GM23338 (cell line): ENCODE measurements at regions not wholly inside any gene's neighbourhood (a gene's known extent, or its start where the extent isn't known, plus 50 kb on each side); places are given as distances from the start of the nearest gene placed in this dataset.
A peak's percentile ranks its signal among the peaks of the same experiment; 100 is the strongest.

ENCODE experiments used
- ATAC-seq: fragments of 200-7000 bp; cut with Tn5 transposase; 3 replicates; pipeline ENCODE4 v1.9.1; 2020
- DNase-seq: peaks from one replicate; pipeline ENCODE4 v3.0.0-alpha.2; 2015; ENCODE audit warnings: low spot score
- H2AFZ ChIP-seq: fragments of 200-600 bp; sonication (generic); 2 replicates; pipeline ENCODE4 v1.8.0; 2016; ENCODE audit warnings: antibody characterized with exemption, mild to moderate bottlenecking, moderate library complexity
- H3F3A ChIP-seq: fragments of 200-600 bp; sonication (generic); replicated peaks from 2 replicates; pipeline ENCODE4 v1.8.0; 2017; ENCODE audit warnings: antibody characterized with exemption, mixed run types, low read depth
- H3K27ac ChIP-seq: fragments of 200-600 bp; sonication (generic); 2 replicates; pipeline ENCODE4 v1.6.1; 2016; ENCODE audit warnings: low read depth
- H3K27me3 ChIP-seq: fragments of 200-600 bp; sonication (generic); 2 replicates; pipeline ENCODE4 v1.8.0; 2016; ENCODE audit warnings: mild to moderate bottlenecking, mixed run types, moderate library complexity; ENCODE audit not compliant: insufficient read depth
- H3K36me3 ChIP-seq: fragments of 200-600 bp; sonication (generic); 2 replicates; pipeline ENCODE4 v1.8.0; 2016; ENCODE audit warnings: mild to moderate bottlenecking; ENCODE audit not compliant: insufficient read depth
- H3K4me1 ChIP-seq: fragments of 200-600 bp; sonication (generic); 2 replicates; pipeline ENCODE4 v1.8.0; 2016; ENCODE audit warnings: mild to moderate bottlenecking, moderate library complexity; ENCODE audit not compliant: insufficient read depth
- H3K4me2 ChIP-seq: fragments of 200-600 bp; sonication (generic); 2 replicates; pipeline ENCODE4 v1.7.1; 2017; ENCODE audit warnings: mixed run types
- H3K4me3 ChIP-seq: fragments of 200-600 bp; sonication (generic); 2 replicates; pipeline ENCODE4 v1.6.1; 2016; ENCODE audit warnings: mixed run types
- H3K79me2 ChIP-seq: fragments of 200-600 bp; sonication (generic); replicated peaks from 2 replicates; pipeline ENCODE4 v1.8.0; 2017; ENCODE audit warnings: mild to moderate bottlenecking; ENCODE audit not compliant: insufficient read depth
- H3K9me2 ChIP-seq: fragments of 200-600 bp; sonication (generic); 2 replicates; pipeline ENCODE4 v1.8.0; 2017; ENCODE audit not compliant: insufficient read depth
- H4K20me1 ChIP-seq: fragments of 200-600 bp; sonication (generic); replicated peaks from 2 replicates; pipeline ENCODE4 v1.8.0; 2017; ENCODE audit warnings: mild to moderate bottlenecking; ENCODE audit not compliant: insufficient read depth
- H3K27ac Mint-ChIP-seq: 2 replicates; pipeline ENCODE4 v1.8.0; 2020; ENCODE audit warnings: inconsistent platforms, mild to moderate bottlenecking, moderate library complexity, mixed read lengths
- H3K27me3 Mint-ChIP-seq: 3 replicates; pipeline ENCODE4 v1.8.0; 2022; ENCODE audit warnings: low read depth, mild to moderate bottlenecking, moderate library complexity, mixed read lengths, inconsistent platforms; ENCODE audit not compliant: insufficient read depth, poor library complexity
- H3K36me3 Mint-ChIP-seq: 3 replicates; pipeline ENCODE4 v1.8.0; 2021; ENCODE audit warnings: low read depth, mild to moderate bottlenecking, inconsistent platforms, moderate library complexity, mixed read lengths
- H3K4me1 Mint-ChIP-seq: 3 replicates; pipeline ENCODE4 v1.8.0; 2020; ENCODE audit warnings: mild to moderate bottlenecking, inconsistent platforms, mixed read lengths
- H3K4me3 Mint-ChIP-seq: 3 replicates; pipeline ENCODE4 v1.8.0; 2021; ENCODE audit warnings: moderate library complexity, mild to moderate bottlenecking, inconsistent platforms, mixed read lengths
- H3K9me3 Mint-ChIP-seq: 3 replicates; pipeline ENCODE4 v1.8.0; 2020; ENCODE audit warnings: moderate library complexity, mild to moderate bottlenecking, inconsistent platforms, mixed read lengths
- CREB1 ChIP-seq: fragments of 250-450 bp; sonication (Bioruptor Pico); IDR thresholded peaks from 2 replicates; pipeline ENCODE4 v1.5.0; 2020; ENCODE audit warnings: low read depth, mild to moderate bottlenecking, moderate library complexity
- STAT1 ChIP-seq: IDR thresholded peaks from one replicate; pipeline ENCODE4 v1.6.1; 2016; ENCODE audit warnings: antibody characterized with exemption; ENCODE audit not compliant: unreplicated experiment
- ZNF331 ChIP-seq: fragments of 250-450 bp; sonication (Bioruptor Pico); IDR thresholded peaks from 2 replicates; pipeline ENCODE4 v1.5.0; 2020; ENCODE audit warnings: low read depth, mild to moderate bottlenecking, moderate library complexity
- TF ChIP-seq, protein P1 (sequence below): IDR thresholded peaks from 2 replicates; pipeline ENCODE4 v1.6.1; 2016; ENCODE audit warnings: antibody characterized with exemption
- TF ChIP-seq, protein P2 (sequence below): IDR thresholded peaks from one replicate; pipeline ENCODE4 v1.6.1; 2018; ENCODE audit warnings: antibody characterized with exemption; ENCODE audit not compliant: unreplicated experiment
- TF ChIP-seq, protein P3 (sequence below): fragments of 250-450 bp; sonication (Bioruptor Pico); IDR thresholded peaks from 2 replicates; pipeline ENCODE4 v1.5.0; 2020; ENCODE audit warnings: mild to moderate bottlenecking, moderate library complexity

DNA sequence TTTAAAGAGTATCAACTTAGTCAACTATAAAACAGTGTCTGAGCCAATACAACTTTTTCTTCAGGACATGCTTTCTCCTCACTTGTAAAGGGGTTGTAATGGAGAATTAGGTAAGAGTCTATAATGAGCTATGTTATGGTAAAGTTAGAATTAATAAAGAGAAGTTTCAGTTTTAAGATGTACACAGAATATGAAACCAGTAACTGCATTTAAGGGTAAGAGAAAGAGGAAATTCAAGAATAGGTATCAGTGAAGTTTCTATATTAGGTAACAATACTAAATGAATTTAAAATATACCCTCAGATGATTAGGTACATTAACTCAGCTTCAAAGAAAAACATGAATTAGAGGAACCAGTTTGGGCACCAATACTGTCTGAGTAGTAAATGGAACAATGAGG lies 1444.3 kb upstream of the ADGRB3 start (continued):
- no peak for TF ChIP-seq CREB1 (CRISPR knock-in tag)
- TF ChIP-seq ZNF331 (CRISPR knock-in tag) = no peak

DNA sequence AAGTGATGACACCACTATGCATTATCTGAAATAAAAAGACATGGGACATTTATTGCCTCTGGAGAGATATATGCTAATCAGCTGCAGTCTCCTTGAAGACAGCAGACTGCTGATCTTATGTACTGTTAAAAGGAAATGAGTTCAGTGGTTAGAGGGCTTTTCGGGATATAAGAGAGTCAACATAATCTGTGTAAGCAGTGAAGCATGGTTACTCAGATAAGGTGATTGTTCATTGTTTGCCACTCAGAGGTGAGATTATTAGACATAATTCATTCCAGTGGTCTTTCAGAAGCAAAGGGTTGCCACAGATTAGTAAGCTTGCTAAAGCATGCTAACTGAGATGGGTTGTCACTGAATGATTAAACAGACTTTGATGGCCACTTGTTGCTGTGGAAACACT lies 1450.7 kb upstream of the ADGRB3 start:
- Mint-ChIP-seq H3K27ac (no peak overlapping the region), H3K9me3 (no peaks in the 10 kb centered on the region), H3K36me3 (no peaks in the 10 kb centered on the region), H3K4me3 (no peak overlapping the region), H3K27me3 (no peaks in the 10 kb centered on the region), H3K4me1 (no peaks in the 10 kb centered on the region)
- Histone ChIP-seq H3K27me3 (no peaks in the 10 kb centered on the region), H3K9me2 (no peaks in the 10 kb centered on the region), H3K4me3 (no peak overlapping the region), H4K20me1 (no peaks in the 10 kb centered on the region), H3K27ac (no peak overlapping the region), H3K79me2 (no peaks in the 10 kb centered on the region), H3K4me2 (no peak overlapping the region), H2AFZ (no peak overlapping the region), H3F3A (no peaks in the 10 kb centered on the region), H3K36me3 (no peaks in the 10 kb centered on the region), H3K4me1 (no peaks in the 10 kb centered on the region)
- ATAC-seq = no peak
- no peak for TF ChIP-seq CREB1 (CRISPR knock-in tag)
- TF ChIP-seq, protein P1, sequence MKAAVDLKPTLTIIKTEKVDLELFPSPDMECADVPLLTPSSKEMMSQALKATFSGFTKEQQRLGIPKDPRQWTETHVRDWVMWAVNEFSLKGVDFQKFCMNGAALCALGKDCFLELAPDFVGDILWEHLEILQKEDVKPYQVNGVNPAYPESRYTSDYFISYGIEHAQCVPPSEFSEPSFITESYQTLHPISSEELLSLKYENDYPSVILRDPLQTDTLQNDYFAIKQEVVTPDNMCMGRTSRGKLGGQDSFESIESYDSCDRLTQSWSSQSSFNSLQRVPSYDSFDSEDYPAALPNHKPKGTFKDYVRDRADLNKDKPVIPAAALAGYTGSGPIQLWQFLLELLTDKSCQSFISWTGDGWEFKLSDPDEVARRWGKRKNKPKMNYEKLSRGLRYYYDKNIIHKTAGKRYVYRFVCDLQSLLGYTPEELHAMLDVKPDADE = no peak
- no peak for TF ChIP-seq STAT1
- TF ChIP-seq, protein P2, sequence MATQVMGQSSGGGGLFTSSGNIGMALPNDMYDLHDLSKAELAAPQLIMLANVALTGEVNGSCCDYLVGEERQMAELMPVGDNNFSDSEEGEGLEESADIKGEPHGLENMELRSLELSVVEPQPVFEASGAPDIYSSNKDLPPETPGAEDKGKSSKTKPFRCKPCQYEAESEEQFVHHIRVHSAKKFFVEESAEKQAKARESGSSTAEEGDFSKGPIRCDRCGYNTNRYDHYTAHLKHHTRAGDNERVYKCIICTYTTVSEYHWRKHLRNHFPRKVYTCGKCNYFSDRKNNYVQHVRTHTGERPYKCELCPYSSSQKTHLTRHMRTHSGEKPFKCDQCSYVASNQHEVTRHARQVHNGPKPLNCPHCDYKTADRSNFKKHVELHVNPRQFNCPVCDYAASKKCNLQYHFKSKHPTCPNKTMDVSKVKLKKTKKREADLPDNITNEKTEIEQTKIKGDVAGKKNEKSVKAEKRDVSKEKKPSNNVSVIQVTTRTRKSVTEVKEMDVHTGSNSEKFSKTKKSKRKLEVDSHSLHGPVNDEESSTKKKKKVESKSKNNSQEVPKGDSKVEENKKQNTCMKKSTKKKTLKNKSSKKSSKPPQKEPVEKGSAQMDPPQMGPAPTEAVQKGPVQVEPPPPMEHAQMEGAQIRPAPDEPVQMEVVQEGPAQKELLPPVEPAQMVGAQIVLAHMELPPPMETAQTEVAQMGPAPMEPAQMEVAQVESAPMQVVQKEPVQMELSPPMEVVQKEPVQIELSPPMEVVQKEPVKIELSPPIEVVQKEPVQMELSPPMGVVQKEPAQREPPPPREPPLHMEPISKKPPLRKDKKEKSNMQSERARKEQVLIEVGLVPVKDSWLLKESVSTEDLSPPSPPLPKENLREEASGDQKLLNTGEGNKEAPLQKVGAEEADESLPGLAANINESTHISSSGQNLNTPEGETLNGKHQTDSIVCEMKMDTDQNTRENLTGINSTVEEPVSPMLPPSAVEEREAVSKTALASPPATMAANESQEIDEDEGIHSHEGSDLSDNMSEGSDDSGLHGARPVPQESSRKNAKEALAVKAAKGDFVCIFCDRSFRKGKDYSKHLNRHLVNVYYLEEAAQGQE = no peak
- TF ChIP-seq ZNF331 (CRISPR knock-in tag) = no peak
- DNase-seq = no peak

DNA sequence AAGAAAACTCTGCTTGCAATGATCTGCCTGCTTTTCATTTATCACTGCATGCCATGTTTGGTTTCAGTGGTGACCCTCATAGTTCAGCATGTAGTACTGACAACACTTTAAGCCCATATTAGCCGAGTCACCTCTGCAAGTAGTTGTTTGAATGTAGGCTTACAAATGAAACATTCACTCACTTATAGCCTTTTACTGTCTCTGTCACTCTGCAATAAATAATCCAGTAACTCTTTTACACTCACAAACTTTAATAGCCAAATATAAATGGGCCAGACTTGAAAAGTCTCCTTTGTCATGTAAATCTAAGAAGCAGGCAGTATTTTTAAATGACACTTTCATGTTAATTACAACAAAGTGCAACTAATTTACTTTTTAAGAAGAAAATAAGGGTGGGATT lies 1460.0 kb upstream of the ADGRB3 start:
- Mint-ChIP-seq H3K9me3 (no peaks in the 10 kb centered on the region; the same call in 2 of the 3 replicates), H3K27me3 (no peaks in the 10 kb centered on the region), H3K4me1 (peaks cover 4% of the 10 kb centered on the region; the same call in 2 of the 3 replicates), H3K27ac (0 out of 2 replicates have a peak overlapping the region, but pooled peaks have one; percentile 61), H3K4me3 (no peak overlapping the region), H3K36me3 (no peaks in the 10 kb centered on the region)
- Histone ChIP-seq H3K9me2 (no peaks in the 10 kb centered on the region), H3F3A (no peaks in the 10 kb centered on the region), H4K20me1 (no peaks in the 10 kb centered on the region), H3K79me2 (no peaks in the 10 kb centered on the region), H3K4me1 (no peaks in the 10 kb centered on the region), H3K36me3 (no peaks in the 10 kb centered on the region), H3K27me3 (no peaks in the 10 kb centered on the region), H3K4me3 (no peak overlapping the region), H2AFZ (no peak overlapping the region), H3K4me2 (no peak overlapping the region), H3K27ac (no peak overlapping the region)
- ATAC-seq (no peak), DNase-seq (no peak)
- TF ChIP-seq, protein P3, sequence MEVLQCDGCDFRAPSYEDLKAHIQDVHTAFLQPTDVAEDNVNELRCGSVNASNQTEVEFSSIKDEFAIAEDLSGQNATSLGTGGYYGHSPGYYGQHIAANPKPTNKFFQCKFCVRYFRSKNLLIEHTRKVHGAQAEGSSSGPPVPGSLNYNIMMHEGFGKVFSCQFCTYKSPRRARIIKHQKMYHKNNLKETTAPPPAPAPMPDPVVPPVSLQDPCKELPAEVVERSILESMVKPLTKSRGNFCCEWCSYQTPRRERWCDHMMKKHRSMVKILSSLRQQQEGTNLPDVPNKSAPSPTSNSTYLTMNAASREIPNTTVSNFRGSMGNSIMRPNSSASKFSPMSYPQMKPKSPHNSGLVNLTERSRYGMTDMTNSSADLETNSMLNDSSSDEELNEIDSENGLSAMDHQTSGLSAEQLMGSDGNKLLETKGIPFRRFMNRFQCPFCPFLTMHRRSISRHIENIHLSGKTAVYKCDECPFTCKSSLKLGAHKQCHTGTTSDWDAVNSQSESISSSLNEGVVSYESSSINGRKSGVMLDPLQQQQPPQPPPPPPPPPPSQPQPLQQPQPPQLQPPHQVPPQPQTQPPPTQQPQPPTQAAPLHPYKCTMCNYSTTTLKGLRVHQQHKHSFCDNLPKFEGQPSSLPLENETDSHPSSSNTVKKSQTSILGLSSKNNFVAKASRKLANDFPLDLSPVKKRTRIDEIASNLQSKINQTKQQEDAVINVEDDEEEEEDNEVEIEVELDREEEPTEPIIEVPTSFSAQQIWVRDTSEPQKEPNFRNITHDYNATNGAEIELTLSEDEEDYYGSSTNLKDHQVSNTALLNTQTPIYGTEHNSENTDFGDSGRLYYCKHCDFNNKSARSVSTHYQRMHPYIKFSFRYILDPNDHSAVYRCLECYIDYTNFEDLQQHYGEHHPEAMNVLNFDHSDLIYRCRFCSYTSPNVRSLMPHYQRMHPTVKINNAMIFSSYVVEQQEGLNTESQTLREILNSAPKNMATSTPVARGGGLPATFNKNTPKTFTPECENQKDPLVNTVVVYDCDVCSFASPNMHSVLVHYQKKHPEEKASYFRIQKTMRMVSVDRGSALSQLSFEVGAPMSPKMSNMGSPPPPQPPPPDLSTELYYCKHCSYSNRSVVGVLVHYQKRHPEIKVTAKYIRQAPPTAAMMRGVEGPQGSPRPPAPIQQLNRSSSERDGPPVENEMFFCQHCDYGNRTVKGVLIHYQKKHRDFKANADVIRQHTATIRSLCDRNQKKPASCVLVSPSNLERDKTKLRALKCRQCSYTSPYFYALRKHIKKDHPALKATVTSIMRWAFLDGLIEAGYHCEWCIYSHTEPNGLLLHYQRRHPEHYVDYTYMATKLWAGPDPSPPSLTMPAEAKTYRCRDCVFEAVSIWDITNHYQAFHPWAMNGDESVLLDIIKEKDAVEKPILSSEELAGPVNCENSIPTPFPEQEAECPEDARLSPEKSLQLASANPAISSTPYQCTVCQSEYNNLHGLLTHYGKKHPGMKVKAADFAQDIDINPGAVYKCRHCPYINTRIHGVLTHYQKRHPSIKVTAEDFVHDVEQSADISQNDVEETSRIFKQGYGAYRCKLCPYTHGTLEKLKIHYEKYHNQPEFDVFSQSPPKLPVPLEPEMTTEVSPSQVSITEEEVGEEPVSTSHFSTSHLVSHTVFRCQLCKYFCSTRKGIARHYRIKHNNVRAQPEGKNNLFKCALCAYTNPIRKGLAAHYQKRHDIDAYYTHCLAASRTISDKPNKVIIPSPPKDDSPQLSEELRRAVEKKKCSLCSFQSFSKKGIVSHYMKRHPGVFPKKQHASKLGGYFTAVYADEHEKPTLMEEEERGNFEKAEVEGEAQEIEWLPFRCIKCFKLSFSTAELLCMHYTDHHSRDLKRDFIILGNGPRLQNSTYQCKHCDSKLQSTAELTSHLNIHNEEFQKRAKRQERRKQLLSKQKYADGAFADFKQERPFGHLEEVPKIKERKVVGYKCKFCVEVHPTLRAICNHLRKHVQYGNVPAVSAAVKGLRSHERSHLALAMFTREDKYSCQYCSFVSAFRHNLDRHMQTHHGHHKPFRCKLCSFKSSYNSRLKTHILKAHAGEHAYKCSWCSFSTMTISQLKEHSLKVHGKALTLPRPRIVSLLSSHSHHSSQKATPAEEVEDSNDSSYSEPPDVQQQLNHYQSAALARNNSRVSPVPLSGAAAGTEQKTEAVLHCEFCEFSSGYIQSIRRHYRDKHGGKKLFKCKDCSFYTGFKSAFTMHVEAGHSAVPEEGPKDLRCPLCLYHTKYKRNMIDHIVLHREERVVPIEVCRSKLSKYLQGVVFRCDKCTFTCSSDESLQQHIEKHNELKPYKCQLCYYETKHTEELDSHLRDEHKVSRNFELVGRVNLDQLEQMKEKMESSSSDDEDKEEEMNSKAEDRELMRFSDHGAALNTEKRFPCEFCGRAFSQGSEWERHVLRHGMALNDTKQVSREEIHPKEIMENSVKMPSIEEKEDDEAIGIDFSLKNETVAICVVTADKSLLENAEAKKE (CRISPR knock-in tag) = no peak
